ENCODE measurements at regions not wholly inside any gene's neighbourhood (a gene's known extent, or its start where the extent isn't known, plus 50 kb on each side); places are given as distances from the start of the nearest gene placed in this dataset.

DNA sequence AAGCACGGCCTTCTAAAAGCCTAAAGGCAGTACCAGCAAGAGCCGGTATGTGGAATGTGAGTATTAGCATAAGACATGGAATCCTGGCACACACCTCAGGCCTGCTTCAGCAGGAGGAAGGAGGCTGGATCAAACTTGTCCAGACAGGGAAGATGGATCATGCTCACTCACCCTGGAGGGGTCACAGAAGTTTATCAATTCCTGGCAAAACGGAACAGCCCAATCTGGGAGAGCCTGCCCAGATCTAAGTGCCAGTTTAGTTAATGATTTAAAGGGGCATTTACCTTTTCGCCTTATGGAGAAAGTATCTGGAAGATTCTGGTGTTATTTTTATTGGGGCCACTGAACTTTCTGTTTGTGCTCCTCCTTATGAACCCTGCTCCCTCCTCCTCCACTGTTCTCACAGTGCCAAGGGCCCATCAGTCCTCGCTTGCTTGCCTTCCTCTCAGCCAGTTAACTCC is 58.3 kb upstream of the NFE2L2 start:
- ChIA-PET RAD21 (ENCODE audit: low non-redundant PET in 1 of 2, low total read pairs in 2 of 2, uncharacterized antibody in 2 of 2, unreplicated experiment in 2 of 2) (no interaction called here), POLR2A (no interaction called here), CTCF (no interaction called here)

DNA sequence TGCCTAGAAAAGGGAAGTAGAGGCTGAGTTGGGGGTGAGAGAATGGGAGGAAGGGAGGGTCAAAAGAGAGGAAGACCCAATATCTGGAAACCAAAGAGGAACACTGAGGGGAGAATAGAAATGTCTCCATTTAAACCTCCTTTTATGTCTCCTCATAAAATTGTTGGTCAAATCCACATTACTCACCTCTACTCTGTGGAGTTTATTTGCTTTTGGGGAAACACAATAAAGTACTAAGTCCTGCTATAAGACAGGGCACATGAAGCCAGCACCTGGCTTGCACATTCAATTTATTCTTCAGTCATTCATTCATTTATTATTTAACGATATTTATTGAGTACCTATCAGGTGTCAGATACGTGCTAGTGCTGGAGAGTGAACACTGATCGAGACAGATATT is 60.3 kb upstream of the NFE2L2 start:
- Histone ChIP-seq H3K79me2 (ENCODE audit: insufficient read depth, low read length) (no peaks in the 10 kb centered on the region), H3K9me3 (ENCODE audit: control insufficient read depth in 1 of 2, insufficient read depth in 1 of 2, low read depth in 1 of 2, low read length in 2 of 2) (no peaks in the 10 kb centered on the region), H3K36me3 (ENCODE audit: control insufficient read depth in 1 of 2, insufficient read depth in 2 of 2, low read length in 2 of 2) (no peaks in the 10 kb centered on the region), H3K4me3 (replicated peaks in 1 of 2; ENCODE audit: low read depth in 1 of 2, low read length in 2 of 2) (no peak overlapping the region), H3K4me2 (ENCODE audit: low read length) (no peak overlapping the region), H3K4me1 (ENCODE audit: control insufficient read depth in 1 of 2, insufficient read depth in 2 of 2, low read length in 2 of 2) (peaks cover 4 to 9% of the 10 kb centered on the region in 2 experiments; a peak in 3 of 4 replicates), H4K20me1 (ENCODE audit: insufficient read depth) (no peaks in the 10 kb centered on the region), H2AFZ (ENCODE audit: low read depth, low read length, poor library complexity, severe bottlenecking) (no peak overlapping the region), H3K27ac (ENCODE audit: low read depth, low read length) (no peak overlapping the region), H3K9me2 (ENCODE audit: insufficient read depth) (no peaks in the 10 kb centered on the region), H3K9ac (ENCODE audit: low read length) (no peak overlapping the region), H3K27me3 (ENCODE audit: insufficient read depth, low read length) (no peaks in the 10 kb centered on the region)
- POLR2A ChIA-PET: no interaction called here
- RAD21 ChIA-PET (ENCODE audit: low non-redundant PET in 1 of 2, low total read pairs in 2 of 2, uncharacterized antibody in 2 of 2, unreplicated experiment in 2 of 2): no interaction called here
- DNase-seq (ENCODE audit: low read depth, low spot score) (no peak), ATAC-seq (no peak)
- no TSS peak for BruUV-seq (replicated peaks)
- intact Hi-C loops (cut with micrococcal nuclease): no loop called here
- CTCF ChIA-PET: no interaction called here
- TF ChIP-seq YY1 (IDR thresholded peaks at IDR 0.05; ENCODE audit: extremely low read depth, insufficient replicate concordance, low read depth, low read length) (no peak), SRF (IDR thresholded peaks at IDR 0.05; ENCODE audit: low read depth) (no peak), TCF7L2 (IDR thresholded peaks at IDR 0.05; ENCODE audit: borderline replicate concordance, extremely low read depth, insufficient read depth, insufficient read length) (no peak), EZH2phosphoT487 (IDR thresholded peaks at IDR 0.05; ENCODE audit: borderline replicate concordance) (no peak), SP1 (IDR thresholded peaks at IDR 0.05; ENCODE audit: low read depth) (no peak), JUND (IDR thresholded peaks at IDR 0.05) (no peak), EZH2 (IDR thresholded peaks at IDR 0.05) (no peak), EGR1 (IDR thresholded peaks at IDR 0.05; ENCODE audit: low read depth) (no peak), CEBPB (IDR thresholded peaks at IDR 0.05; ENCODE audit: low read depth) (no peak)
- TF ChIP-seq, protein P1, sequence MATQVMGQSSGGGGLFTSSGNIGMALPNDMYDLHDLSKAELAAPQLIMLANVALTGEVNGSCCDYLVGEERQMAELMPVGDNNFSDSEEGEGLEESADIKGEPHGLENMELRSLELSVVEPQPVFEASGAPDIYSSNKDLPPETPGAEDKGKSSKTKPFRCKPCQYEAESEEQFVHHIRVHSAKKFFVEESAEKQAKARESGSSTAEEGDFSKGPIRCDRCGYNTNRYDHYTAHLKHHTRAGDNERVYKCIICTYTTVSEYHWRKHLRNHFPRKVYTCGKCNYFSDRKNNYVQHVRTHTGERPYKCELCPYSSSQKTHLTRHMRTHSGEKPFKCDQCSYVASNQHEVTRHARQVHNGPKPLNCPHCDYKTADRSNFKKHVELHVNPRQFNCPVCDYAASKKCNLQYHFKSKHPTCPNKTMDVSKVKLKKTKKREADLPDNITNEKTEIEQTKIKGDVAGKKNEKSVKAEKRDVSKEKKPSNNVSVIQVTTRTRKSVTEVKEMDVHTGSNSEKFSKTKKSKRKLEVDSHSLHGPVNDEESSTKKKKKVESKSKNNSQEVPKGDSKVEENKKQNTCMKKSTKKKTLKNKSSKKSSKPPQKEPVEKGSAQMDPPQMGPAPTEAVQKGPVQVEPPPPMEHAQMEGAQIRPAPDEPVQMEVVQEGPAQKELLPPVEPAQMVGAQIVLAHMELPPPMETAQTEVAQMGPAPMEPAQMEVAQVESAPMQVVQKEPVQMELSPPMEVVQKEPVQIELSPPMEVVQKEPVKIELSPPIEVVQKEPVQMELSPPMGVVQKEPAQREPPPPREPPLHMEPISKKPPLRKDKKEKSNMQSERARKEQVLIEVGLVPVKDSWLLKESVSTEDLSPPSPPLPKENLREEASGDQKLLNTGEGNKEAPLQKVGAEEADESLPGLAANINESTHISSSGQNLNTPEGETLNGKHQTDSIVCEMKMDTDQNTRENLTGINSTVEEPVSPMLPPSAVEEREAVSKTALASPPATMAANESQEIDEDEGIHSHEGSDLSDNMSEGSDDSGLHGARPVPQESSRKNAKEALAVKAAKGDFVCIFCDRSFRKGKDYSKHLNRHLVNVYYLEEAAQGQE (IDR thresholded peaks at IDR 0.05; ENCODE audit: low read depth): no peak

More for the DNA sequence above, 58.3 kb upstream of the NFE2L2 start:
- no peak overlapping the region for H2AFZ ChIP-seq (ENCODE audit: low read depth, low read length, poor library complexity, severe bottlenecking)
- DNase-seq (ENCODE audit: low read depth, low spot score) (no peak), ATAC-seq (no peak)
- H3K9me2 ChIP-seq (ENCODE audit: insufficient read depth): no peaks in the 10 kb centered on the region
- no peaks in the 10 kb centered on the region for H3K9me3 ChIP-seq (ENCODE audit: control insufficient read depth in 1 of 2, insufficient read depth in 1 of 2, low read depth in 1 of 2, low read length in 2 of 2)
- no peaks in the 10 kb centered on the region for H3K27me3 ChIP-seq (ENCODE audit: insufficient read depth, low read length)
- H3K36me3 ChIP-seq (ENCODE audit: control insufficient read depth in 1 of 2, insufficient read depth in 2 of 2, low read length in 2 of 2): no peaks in the 10 kb centered on the region
- no peak overlapping the region for H3K27ac ChIP-seq (ENCODE audit: low read depth, low read length)
- peaks cover 1 to 2% of the 10 kb centered on the region in 2 experiments; a peak in 3 of 4 replicates for H3K4me1 ChIP-seq (ENCODE audit: control insufficient read depth in 1 of 2, insufficient read depth in 2 of 2, low read length in 2 of 2)
- intact Hi-C loops (cut with micrococcal nuclease): no loop called here
- H3K4me3 ChIP-seq (replicated peaks in 1 of 2; ENCODE audit: low read depth in 1 of 2, low read length in 2 of 2): no peak overlapping the region
- no TSS peak for BruUV-seq (replicated peaks)
- no peaks in the 10 kb centered on the region for H4K20me1 ChIP-seq (ENCODE audit: insufficient read depth)
- TF ChIP-seq JUND (IDR thresholded peaks at IDR 0.05): no peak
- TF ChIP-seq POLR2A (IDR thresholded peaks at IDR 0.05; ENCODE audit: borderline replicate concordance, extremely low read depth, insufficient read depth, insufficient read length): no peak
- no peak for TF ChIP-seq RAD21 (IDR thresholded peaks at IDR 0.05; ENCODE audit: low read depth)
- no peak for TF ChIP-seq SRF (IDR thresholded peaks at IDR 0.05; ENCODE audit: low read depth)
- no peak for TF ChIP-seq EGR1 (IDR thresholded peaks at IDR 0.05; ENCODE audit: low read depth)
- TF ChIP-seq, protein P2, sequence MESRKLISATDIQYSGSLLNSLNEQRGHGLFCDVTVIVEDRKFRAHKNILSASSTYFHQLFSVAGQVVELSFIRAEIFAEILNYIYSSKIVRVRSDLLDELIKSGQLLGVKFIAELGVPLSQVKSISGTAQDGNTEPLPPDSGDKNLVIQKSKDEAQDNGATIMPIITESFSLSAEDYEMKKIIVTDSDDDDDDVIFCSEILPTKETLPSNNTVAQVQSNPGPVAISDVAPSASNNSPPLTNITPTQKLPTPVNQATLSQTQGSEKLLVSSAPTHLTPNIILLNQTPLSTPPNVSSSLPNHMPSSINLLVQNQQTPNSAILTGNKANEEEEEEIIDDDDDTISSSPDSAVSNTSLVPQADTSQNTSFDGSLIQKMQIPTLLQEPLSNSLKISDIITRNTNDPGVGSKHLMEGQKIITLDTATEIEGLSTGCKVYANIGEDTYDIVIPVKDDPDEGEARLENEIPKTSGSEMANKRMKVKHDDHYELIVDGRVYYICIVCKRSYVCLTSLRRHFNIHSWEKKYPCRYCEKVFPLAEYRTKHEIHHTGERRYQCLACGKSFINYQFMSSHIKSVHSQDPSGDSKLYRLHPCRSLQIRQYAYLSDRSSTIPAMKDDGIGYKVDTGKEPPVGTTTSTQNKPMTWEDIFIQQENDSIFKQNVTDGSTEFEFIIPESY (IDR thresholded peaks at IDR 0.05; ENCODE audit: extremely low read depth, insufficient replicate concordance, low read length): no peak
- no peak for TF ChIP-seq YY1 (IDR thresholded peaks at IDR 0.05; ENCODE audit: extremely low read depth, insufficient replicate concordance, low read depth, low read length)
- no peak for TF ChIP-seq EZH2phosphoT487 (IDR thresholded peaks at IDR 0.05; ENCODE audit: borderline replicate concordance)
- H3K4me2 ChIP-seq (ENCODE audit: low read length): no peak overlapping the region
- no peak overlapping the region for H3K9ac ChIP-seq (ENCODE audit: low read length)
- no peaks in the 10 kb centered on the region for H3K79me2 ChIP-seq (ENCODE audit: insufficient read depth, low read length)

Measured in HCT116 (cell line).